GM19035 (cell line): ENCODE measurements at regions not wholly inside any gene's neighbourhood (a gene's known extent, or its start where the extent isn't known, plus 50 kb on each side); places are given as distances from the start of the nearest gene placed in this dataset.
"Not testable (repeated sequence)": the region's sequence is repeated elsewhere in the genome, so short reads cannot be mapped to it uniquely, and the experiment has no call there.

Experiments
- ATAC-seq: cut with Tn5 transposase; IDR thresholded peaks from one replicate; pipeline ENCODE4 v1.9.1; 2021; ENCODE audit not compliant: unreplicated experiment

GRCh38 chr2:49861821-49862220 lies 707.5 kb upstream of the FSHR start:
- no peak for ATAC-seq

- no peak for ATAC-seq
Observed at GRCh38 chr2:49860834-49861233, 706.5 kb upstream of the FSHR start.

- no peak for ATAC-seq
Observed at GRCh38 chr2:49860170-49860569, 705.9 kb upstream of the FSHR start.

DNA sequence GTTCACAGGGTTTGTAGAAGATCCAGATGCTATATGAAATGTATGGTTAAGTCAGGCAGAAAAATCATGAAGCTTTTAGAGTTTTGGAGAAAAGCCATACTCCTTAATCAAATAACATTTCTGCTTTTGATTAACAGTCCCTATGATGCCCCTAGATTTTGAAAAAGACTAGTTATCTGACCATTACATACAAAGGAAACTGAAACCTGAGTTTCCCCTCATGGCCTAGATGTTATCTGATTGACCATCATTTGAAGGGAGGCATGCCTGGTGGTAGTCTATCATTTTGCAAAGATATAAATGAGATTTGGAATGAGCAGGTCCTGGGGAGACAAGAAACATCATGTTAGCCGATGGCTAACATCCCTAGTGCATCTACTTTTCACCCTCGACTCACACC lies 704.3 kb upstream of the FSHR start:
- no peak for ATAC-seq

DNA sequence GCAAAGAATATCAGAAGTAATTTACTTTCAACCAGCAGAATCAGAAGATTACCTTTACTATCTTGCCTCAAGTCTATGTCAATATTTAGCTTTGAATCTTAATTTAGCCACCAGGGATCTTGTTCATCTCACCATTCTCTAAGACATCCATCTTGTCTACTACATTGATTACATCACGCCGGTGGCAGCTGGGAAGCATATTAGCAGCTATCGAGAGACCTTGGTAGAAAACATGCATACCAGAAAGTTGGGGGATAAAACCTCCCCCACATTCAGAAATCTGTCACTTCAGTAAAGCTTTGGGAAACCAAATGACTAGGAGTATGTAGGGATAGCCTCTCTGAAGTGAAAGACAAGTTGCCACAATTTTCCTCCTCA lies 703.8 kb upstream of the FSHR start:
- no peak for ATAC-seq

DNA sequence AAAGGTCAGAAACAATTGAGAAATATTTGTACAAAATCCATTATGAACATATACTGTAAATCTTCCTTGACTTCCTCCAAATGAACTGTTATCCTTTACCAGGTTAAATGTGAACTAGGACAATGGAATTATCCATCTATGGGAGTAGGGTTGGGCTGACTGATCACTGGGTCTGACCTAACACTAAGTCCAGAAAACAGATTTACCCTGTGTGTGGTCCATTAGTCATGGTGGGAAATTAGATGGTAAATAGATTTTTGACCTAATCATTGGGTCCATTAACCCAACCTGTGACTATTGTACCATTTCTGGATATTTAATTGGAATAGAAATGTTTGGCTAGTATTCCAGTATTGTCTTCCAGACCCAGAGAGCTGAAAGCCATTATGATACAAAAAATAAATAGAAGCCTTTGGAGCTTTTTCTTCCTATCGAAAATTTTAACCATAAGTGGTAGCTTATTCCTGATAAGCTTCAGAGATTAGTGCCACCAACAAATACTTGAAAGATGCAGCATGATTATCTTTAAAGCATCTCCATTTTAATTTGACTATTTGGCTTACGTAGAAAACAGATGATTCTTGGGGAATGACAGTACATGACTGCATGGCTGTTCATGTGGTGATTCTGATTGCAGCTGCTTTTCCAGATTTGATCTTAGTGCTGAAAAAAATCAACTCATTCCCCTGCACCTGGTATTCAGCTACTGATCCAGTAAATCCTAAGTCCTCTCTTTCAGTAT lies 703.2 kb upstream of the FSHR start:
- no peak for ATAC-seq

GRCh38 chr2:49845671-49846070 lies 691.4 kb upstream of the FSHR start:
- ATAC-seq, result no peak

- no peak for ATAC-seq
Observed at GRCh38 chr2:49845021-49845420, 690.7 kb upstream of the FSHR start.

- not testable (repeated sequence) for ATAC-seq
Observed at GRCh38 chr2:49844113-49844512, 689.8 kb upstream of the FSHR start.

DNA sequence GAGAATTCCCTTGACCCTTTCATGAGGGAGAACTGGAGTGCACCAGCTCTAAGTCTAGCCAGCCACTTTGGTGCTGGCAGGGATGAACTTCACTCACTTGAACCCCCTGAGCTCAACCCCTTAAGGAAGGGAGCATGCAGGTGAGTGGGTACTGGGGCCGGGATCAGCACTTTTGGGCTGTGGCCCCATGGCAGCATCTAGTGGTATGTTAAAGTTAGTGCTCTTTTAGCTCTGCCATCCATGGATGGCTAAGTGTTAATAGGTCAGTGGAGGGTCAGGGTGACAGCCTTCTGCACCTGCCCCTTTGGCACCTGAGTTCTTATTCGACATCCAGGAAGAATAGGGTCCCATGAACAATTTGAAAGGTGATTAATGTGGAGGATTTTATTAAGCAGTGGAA lies 689.0 kb upstream of the FSHR start:
- no peak for ATAC-seq

DNA sequence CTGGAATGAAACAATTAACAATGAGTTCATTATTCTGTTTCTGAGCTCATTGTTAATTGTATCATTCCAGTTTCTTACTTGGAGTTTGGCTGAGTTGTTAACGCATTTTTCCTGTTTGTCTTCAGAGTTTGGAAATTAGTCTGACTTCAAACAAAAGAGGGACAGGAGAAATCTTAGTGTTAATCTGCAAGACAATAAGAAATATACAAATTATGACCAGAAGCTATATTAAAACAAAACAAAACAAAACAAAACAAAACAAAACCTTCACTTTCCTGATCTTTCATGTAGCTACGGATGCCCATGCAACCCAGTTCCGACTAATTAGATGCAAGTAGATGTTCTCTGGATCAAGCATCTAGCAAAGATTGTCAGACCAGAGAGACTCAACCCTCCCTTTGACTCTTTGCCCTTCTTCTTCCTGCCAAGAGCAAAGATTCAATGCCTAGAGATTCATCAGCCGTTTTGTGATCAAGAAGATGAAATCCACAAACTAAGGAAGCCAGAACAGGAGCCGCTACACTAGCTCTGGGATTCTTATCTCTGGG lies 686.2 kb upstream of the FSHR start:
- no peak for ATAC-seq

DNA sequence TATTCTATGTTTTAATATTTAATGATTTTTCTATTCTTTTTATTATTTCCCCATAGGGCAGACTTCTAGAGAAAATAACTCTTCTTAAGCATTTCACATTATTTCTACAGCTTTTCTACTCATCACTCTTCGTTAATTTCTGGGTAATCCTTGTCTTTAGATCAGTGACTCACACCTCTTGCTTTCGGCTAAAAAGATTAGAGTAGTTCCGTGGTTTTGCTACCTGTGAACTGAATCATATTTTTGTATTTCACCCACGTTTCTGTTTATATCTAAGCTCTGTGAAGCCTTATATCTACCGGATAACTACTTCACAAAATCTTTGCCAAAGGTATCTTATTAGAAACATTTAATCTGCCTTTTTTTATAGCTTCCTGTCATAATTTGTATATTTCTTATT lies 685.5 kb upstream of the FSHR start:
- ATAC-seq, result no peak

- no peak for ATAC-seq
Observed at GRCh38 chr2:49837561-49838293, 683.4 kb upstream of the FSHR start.

- ATAC-seq, result no peak
Observed at GRCh38 chr2:49836017-49836416, 681.7 kb upstream of the FSHR start.

GRCh38 chr2:49834433-49834832 lies 680.1 kb upstream of the FSHR start:
- ATAC-seq, result no peak

DNA sequence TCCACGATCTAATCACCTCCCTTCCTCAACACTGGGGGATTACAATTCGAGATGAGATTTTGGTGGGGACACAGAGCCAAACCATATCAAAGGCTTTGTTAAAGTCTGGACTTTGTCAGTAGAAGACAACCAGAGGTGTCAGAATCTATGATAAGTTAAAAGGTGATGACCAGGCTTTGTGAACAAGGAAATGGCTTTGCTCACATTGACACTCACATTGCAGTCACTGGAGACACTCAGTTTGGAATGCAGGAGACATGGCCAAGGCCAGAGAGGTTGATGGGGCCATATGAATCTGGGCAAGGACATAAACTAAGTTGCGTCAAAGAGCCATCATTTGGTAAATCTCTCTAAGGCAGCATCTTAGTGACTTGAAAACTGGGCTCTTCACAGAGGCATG lies 678.2 kb upstream of the FSHR start:
- no peak for ATAC-seq

- ATAC-seq, result no peak
Observed at GRCh38 chr2:49831698-49832367, 677.5 kb upstream of the FSHR start.

DNA sequence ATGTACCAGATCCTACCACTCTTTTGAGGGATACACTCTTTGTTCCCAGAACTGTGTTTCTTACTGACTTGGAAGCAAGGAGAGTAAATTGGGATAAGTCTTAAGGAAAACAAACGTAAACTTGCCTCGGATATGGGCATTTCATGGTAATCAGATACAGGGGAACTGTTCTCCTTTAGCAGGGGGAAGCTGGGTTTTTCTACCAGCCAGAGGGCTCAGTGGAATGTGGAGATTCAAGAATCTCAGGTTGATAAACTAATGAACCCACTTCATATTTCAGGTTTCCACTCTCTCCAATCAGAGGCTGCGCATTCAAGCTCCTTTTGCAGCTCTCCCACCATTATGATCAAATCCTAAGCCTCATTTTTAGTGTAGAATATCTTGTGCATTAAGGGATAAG lies 676.5 kb upstream of the FSHR start:
- no peak for ATAC-seq

- no peak for ATAC-seq
Observed at GRCh38 chr2:49827366-49827765, 673.1 kb upstream of the FSHR start.

DNA sequence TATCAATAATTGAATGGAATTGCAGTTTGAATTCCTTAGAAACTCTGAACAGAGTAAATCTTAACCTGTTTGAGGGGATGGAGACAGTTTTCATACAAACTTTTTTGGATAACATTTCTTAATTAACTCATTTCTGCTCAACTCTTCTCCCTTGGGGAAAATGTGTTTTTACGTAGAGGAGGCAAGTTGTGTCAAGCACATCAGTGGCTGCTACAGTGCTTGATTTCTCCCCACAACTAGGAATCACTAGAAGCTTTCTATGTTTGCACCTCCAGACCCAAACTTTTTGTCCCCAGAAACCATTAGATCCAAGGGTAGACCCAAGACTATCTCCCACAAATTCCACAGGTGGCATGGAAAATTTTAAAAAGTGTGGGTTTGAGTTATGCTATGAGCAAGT lies 658.9 kb upstream of the FSHR start:
- no peak for ATAC-seq

- ATAC-seq, result no peak
Observed at GRCh38 chr2:49812730-49813129, 658.4 kb upstream of the FSHR start.

- ATAC-seq, result no peak
Observed at GRCh38 chr2:49811502-49811901, 657.2 kb upstream of the FSHR start.
